ENCODE measurements at regions not wholly inside any gene's neighbourhood (a gene's known extent, or its start where the extent isn't known, plus 50 kb on each side); places are given as distances from the start of the nearest gene placed in this dataset.

DNA sequence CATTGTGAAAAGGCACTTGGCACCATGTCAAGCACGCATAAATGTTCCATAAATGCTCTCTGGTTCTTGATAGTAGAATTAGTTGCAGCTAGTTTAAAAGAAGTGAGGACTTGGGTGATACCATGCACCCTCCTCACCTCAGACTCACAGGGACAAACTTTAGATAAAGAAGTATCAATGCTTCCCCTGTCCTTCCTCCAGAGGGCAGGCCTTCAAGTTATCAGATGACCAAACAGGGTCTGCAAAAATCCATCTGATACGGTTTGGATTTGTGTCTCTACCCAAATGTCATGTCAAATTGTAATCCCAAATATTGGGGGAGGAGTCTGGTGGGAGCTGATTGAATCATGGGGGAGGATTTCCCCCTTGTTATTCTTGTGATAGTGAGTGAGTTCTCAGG lies 54.1 kb downstream of the C1QL2 start:
- DNase-seq (ENCODE audit: low spot score): no peak

DNA sequence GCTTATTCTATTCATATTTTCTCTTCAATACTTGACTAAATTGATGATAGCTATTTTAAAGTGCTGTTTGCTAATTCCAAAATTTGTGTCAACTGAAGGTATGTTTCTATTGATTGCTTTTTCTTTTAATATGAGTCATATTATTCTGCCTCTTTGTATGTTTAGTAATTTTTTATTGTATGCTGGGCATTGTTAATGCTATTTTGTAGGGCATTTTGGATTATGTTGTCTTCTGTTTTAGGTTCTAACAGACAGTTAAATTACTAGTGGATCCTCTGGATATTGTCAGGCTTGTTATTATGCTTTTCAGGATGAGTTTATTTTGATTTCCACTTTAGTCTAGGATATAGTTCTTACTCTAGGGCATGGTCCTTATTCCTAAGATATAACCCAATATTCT lies 55.6 kb downstream of the C1QL2 start:
- DNase-seq (ENCODE audit: low spot score): no peak

DNA sequence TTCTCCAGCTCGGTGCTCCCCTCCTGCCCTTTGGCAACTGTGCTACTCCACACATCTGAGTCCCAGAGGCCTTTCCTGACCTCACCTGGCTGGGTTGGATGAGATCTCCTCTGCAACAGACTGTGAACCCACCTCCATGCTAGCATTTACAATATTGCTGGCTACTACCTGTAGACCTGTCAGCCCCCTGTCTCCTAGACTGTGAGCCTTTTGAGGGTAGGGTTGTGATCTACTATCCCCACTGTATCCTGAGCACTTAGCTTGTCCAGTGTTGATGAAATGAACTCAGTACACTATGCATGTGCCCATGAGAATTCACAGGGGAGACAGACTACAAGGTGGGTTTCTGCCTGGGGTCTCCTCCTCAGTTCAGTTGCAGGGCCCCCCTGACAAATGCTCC lies 70.1 kb downstream of the C1QL2 start:
- no peak for DNase-seq (ENCODE audit: low spot score)

DNA sequence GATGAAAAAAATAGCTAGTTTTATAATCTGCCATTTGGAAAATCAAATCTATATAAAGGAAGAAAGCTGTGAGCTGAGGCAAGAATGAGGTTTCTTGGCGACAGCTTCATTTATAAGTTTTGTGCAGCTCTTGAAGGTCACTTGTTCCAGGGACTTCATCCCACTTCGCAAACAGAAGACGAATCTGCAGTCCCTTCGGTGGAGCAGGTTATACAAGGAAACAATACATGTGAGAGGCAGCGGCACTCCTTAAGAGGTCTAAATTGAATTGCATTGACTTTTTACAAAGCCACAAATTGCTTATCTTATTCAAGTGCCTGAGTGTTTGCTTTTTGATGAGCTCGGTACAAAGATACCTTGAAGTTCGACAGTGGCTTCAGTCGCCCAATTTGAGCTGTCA lies 72.2 kb downstream of the C1QL2 start:
- DNase-seq (ENCODE audit: low spot score): no peak

DNA sequence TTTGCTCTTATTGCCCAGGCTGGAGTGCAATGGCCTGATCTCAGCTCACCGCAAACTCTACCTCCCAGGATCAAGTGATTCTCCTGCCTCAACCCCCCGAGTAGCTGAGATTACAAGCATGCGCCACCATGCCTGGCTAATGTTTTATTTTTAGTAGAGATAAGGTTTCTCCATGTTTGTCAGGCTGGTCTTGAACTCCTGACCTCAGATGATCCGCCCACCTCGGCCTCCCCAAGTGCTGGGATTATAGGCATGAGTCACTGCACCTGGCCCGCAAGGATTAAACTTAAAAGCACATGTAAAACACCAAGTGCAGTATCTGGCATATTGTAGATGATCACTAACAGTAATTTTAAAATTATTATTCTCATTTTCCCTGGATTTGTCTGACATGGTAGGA lies 72.9 kb downstream of the C1QL2 start:
- DNase-seq (ENCODE audit: low spot score): no peak

DNA sequence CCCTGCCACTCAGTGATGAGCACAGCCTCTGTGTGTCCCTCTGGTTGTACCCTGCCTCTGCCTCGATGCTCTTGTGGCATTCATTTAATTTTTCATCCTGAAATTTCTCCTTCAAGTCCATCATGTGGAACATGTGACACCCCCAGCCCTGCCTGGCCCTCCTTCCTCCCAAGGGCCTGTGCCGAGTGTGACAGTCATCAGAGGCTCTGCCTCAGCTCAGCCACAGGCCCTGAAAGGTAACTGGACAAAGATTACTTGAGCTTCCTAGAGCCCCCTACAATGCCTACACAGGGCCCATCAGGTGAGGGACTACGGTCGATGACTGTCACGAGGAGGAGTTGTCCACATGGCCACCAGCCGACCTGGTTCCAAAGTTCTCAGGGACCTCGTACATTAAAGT lies 75.1 kb downstream of the C1QL2 start:
- no peak for DNase-seq (ENCODE audit: low spot score)

DNA sequence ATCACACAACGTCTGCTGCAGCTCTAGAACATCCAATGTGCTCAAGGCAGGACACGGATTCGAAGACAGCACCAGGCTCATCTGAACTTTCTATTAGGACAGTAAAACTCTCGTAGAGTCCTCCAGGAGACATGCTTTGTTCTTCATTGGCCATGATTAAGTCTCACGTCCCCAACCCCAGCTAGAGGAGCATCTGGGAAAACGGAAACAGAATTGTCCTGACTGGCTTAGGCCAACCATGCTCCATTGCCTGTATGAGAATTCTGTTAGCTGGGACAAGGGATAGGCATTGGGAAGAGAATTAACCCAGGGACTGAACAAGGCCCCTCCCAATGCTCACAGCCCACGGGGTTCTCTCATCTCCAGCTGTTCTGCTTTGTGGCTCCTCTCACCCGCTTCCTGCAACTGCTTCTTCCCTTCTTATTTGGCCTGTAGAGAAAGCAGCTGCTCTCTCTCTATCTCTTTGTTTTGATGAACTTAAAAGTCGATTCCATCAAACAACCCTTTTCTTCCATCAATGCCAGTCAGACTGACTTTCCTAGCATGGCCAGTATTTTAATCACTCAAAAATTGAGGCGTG lies 75.6 kb downstream of the C1QL2 start:
- no peak for DNase-seq (ENCODE audit: low spot score)

DNA sequence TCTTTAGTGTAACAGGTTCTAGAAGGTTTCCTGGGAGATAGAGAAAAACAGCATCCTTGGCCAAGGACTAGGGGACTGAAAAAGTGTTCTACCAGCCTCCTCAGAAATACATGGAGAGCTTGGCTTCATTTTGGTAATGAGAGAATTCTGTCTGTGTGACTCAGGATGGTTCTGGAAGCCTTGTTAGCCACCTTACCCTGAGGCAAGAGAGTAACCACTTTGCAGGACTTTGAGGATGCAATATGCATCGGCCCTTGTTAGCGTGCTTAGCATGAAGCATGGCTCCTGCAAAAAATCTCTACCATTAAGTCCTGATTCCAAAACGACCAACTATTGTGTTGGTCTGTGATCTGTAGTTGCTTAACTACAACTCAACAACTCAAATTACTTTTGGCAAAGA lies 79.8 kb downstream of the C1QL2 start:
- DNase-seq (ENCODE audit: low spot score): no peak

DNA sequence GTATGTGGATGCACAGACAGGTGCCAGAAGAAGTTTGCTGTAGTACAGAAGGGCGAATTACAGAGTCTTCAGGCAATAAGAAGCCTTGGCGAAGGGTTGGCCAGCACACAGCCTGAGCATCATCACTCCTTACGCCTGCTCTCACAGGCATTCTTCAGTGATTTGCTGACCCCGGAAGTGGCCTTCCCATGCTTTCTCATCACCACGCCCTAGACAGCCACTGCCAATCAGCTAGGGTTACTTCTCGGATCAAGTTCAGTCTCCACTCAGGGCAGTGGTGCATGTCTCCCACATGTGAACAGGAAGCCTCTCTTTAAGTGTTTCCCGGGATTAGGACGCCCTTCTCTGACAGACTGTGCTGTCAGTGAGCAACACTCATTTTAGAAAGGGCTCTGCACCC lies 81.8 kb downstream of the C1QL2 start:
- DNase-seq (ENCODE audit: low spot score): no peak

DNA sequence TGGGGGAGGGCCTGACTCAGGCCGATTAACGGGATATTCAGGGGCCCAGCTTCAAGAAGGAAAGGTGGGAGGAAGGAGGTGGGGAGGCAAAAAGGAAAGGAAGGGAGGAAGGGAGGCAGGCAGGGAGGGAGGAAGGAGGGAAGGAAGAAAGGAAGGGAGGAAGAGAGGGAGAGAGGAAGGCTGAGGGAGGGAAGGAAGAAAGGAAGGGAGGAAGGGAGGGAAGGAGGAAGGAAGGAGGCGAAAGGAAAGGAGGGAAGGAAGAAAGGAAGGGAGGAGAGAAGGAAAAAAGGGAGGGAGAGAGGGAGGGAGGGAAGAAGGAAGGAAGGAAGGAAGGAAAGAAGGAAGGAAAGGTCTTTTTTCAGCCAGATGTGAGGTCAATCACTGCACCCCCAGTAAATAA lies 85.3 kb downstream of the C1QL2 start:
- DNase-seq (ENCODE audit: low spot score): no peak

DNA sequence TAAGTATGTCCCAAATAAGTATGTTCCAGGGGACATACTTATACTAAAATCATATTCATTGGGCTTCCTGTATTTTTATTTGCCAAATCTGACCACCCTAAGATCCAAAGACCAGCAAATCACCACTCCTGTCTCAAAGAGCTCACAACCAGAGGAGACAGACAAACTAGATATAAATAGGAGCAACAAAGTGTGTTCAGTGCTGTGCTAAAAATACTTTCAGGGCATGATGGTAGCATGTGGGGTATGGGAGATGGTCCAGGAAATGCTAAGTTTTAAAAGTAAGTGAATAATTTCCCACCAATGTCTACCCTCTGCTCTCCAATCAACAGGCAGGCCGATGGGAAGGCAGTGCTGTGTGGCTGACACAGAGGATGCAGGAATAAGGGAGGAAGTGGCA lies 87.1 kb downstream of the C1QL2 start:
- DNase-seq (ENCODE audit: low spot score): no peak

DNA sequence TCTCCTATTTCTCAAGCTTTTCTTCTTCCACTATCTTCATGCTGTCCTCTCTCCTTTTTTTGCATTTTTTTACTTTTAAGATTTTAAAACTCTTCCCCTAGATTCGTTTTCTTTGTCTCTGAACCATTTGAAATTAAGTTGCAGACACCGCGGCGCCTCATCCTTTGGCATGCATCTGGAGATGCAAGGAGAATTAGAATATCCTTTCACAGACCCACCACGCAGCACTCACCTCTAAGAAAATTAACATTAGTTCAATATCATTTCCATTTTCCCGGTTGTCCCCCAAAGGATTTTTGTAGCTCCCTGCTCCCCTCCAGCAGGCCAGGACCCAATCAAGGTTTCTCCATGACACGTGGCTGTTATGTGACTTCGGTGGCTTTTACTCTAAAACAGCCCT lies 88.8 kb downstream of the C1QL2 start:
- DNase-seq (ENCODE audit: low spot score): no peak

DNA sequence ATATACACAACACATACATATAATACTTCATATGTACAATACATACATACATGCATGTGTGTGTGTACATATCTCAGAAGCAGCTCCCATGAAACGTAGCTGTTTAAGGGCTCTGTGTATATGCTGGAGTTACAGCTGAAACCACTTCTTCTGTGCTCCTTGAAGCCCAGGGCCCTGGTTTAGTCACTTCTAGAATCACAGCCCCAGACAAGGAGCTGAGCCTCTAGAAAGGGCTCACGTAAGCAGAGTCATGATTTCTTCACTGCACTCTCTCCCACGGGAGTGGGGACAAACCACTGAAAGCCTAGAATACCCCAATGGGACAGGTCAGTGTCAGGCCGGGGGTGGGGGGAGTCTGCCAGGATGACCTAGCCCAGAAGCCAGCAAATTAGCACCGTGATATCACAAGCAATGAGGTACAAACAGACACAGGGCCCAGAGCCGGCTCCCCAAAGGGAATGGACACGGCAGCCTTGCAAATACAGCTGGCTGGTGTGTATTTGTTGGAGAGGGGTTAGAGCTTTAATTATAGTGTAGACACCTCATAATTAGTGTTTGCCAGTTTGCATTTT lies 90.3 kb downstream of the C1QL2 start:
- DNase-seq (ENCODE audit: low spot score): no peak

DNA sequence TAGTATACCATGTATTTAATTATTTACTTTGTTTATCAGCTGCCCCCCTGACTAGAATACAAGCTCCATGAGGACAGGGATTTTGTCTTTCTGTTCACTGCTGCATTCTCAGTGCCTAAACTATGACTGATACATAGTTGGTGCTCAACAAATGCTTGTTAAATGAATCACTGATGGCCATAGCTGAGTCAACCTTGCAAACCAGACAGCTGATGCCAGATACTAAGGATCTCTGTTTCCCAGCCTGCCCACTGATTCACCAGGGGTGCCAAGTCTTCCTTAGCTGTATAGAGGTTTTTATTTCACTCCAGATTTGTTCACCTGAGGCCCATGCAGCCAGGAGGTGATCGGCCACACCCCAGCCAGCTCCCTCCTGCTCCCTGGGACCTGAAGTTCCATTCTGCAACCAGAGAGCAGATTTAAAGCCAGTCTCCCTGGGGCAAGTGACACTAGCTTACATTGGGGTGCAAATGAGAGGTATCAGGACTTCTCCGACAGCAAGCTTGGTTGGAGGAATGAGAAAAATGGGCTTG lies 92.2 kb downstream of the C1QL2 start:
- no peak for DNase-seq (ENCODE audit: low spot score)

DNA sequence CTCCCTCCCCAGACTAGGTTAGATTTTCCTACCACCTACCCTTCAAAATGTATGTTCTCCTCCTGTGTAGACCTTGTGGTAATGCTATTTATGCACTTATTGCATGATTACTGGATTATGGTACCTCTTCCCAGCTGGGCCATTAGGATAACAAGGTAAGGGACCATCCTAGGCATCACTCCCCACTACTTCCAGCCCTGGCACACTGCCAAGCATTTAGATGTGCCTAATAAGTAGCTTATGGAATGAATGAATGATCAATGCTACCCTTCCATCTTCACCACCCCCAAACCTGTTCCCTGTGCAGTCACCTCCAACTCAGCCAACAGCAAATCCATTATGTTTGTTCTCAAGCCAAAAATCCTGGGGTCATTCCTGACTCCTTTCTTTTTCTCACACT lies 93.4 kb downstream of the C1QL2 start:
- no peak for DNase-seq (ENCODE audit: low spot score)

DNA sequence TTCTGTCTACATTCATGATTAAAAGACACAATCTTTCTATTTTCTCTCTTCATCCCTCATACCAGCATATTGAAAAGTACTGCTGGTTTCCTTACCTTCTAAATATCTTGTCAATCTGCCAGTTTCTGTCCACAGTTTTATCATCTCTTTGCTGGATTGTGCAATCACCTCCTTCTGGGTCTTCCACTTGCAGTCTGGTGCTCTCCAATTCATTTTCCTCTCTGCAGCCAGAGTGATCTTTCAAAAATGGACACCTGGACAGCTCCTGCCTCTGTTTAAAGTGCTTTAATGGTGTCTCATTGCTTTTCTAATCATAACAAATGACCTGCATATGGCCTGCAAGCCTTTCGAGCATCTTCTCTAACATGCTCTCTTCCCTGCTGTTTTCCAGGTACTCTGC lies 94.0 kb downstream of the C1QL2 start:
- no peak for DNase-seq (ENCODE audit: low spot score)

DNA sequence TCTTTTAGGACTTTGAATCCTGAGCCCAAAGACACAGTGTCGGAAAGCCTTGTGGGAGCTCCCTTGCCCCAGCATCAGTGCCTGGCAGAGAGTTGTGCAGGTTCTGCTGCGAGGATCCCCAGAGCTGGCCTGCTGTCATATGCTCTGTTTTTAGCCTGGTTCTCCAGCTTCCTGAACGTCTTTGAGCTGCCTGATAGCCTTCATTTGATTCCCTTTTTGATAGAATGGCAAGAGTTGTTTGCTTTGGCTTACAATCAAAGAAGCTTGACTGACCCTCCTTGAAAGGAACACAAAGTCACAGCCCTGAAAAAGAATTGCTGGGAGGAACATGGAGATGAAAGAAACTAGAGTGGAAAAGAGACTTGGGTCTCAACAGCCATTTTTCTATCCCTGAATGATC lies 95.4 kb downstream of the C1QL2 start:
- DNase-seq (ENCODE audit: low spot score): no peak

DNA sequence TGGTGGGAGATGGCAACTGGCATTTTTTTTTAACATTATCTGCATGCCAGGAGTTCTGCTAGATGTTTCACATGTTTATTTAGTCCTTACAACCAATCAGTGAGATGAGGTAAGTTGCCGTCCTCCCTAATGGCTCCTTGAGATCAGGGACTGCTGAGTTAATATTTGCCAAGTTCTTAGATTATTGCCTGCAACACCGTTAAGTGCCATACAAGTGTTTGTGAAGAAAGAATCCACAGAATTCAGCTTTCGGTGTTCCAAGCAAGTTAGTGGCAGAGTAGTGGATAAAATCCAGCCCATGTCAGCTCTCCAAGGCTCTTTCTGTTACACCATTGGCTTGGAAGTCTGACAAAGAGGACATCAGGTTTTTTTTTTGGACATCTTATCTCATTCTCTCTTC lies 95.9 kb downstream of the C1QL2 start:
- DNase-seq (ENCODE audit: low spot score): no peak

DNA sequence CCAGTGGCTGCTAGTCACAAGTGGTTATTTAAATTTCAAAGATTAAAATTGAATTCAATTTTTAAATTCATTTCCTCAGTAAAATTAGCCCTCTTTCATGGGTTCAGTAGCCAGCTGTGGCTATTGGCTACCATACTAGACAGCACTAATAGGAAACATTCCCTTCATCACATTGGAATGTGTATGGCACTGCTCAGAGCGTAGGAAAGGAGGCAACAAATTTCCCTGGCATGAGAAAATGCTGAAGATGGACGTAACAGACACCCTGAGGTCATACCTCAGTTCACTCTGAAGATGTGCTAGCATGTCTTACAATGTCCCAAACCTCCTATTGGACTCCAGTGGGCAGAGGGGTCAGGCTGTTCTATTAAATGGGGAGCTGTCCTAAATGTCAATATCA lies 96.4 kb downstream of the C1QL2 start:
- no peak for DNase-seq (ENCODE audit: low spot score)

DNA sequence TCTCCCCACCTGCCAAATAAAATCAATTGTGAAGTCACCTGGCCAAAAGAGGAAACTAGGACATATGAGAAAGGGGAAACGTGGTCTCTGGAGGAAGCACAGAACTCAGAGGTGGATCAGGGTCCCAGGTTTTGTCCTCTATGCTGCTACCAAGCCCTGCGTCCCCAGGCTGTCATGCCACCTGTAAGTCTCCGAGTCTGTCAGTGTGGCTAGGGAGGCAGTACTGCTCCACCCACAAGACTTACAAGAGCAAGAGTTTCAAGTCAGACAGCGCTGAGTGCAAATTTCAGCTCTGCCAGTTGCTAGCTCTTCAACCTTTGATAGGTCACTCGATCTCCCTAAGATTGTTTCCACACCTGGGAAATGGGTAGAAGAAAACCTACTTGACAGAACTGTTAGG lies 98.6 kb downstream of the C1QL2 start:
- no peak for DNase-seq (ENCODE audit: low spot score)

DNA sequence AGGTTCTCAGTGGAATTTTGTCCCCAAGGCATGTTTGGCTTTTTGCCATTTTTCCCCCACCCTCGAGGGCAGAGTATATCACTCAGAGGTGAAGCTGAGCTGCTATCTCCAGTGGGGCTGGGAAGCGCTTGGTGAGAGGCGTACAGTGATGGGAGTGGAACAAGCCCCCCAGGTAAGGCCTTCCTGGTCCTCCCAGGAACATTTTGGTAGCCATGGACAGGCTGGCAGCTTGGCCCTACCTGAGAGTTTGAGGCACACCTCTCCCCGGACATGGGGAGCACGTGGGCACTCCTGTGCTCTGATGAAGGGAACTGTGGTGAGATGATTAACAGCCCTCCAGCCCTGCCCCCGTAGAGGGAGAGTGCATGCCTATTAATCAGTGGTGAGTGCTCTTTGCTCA lies 99.3 kb downstream of the C1QL2 start:
- no peak for DNase-seq (ENCODE audit: low spot score)

DNA sequence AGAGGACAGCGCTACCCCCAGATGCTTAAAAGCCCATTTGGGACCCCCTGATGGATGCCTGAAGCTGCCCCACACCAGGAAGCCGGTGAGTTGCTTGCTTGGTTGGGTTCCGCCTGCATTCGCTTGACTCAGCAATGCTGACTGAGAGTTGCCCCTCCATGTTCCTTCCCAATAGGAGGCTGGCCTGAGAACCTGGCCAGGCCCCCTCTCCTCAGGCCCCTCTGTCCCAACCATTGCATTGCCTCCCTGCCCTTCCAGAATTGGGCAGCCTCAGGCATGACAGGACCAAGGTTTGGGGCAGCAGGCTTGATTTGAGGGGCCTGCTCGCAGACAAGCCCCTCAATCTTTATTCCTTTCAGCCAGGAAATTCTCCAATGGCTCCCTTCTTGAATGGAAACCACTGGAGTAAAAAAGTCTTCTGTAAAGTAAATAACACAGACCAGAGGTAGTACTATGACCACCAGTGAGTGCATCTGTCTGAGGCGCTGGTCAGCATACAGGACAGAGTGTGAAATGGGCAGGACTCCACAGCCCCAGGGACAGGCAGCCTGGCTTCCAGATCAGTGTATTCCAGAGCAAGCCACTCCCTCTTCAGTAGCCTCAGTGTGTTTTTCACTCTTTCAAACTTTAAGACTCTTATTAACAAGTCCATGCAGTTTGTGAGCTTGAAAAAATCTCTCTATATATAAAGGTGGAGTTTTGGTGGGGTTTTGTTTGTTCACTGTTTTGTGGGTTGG lies 104.7 kb downstream of the C1QL2 start:
- DNase-seq (ENCODE audit: low spot score): no peak

DNA sequence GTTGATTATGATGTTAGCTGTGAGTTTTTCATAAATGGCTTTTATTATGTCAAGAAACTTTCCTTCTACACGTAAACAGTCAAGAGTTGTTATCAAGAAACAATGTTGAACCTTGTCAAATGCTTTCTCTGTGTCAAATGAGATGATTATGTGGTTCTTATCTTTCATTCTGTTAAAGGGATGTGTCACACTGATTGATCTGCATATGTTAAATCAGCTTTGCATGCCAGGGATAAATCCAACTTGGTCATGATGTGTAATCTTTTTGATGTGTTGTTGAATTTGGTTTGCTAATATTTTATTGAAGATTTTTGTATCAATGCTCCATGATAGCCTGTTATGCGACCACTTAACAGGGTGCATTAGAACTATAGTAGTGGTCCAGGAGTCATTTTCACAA lies 107.3 kb downstream of the C1QL2 start:
- no peak for DNase-seq (ENCODE audit: low spot score)

Measured in activated CD4-positive, alpha-beta T cell treated with anti-CD3 and anti-CD28 coated beads, Interleukin-2, Interleukin-4, amounts not matched to agents 100 ng/mL and 50 ng/mL, durations not matched to agents 16 hours and 8 hours (primary cell).